ENCODE measurements at regions not wholly inside any gene's neighbourhood (a gene's known extent, or its start where the extent isn't known, plus 50 kb on each side); places are given as distances from the start of the nearest gene placed in this dataset.
"Not testable (repeated sequence)": the region's sequence is repeated elsewhere in the genome, so short reads cannot be mapped to it uniquely, and the experiment has no call there.

- no peak for FAIRE-seq
- DNase-seq (ENCODE audit: low spot score in 2 of 2), result no peak
Measured at GRCh38 chr1:29620631-29621030, 384.3 kb downstream of the PTPRU start.

- FAIRE-seq (no peak), DNase-seq (ENCODE audit: low spot score in 2 of 2) (no peak)
Measured at GRCh38 chr1:29607236-29607635, 370.9 kb downstream of the PTPRU start.

DNA sequence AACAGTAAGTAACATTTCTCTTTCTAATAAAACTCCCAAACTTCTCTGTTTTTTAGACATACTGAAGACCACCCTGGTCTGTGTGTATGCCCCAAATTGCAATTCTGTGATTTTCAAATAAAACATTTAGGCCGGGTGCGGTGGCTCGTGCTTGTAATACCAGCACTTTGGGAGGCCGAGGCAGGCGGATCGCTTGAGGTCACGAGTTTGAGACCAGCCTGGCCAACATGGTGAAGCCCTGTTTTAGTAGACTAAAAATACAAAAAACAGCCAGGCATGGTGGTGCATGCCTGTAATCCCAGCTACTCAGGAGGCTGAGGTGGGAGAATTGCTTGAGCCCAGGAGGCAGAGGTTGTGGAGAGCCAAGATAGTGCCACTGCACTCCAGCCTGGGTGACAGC lies 368.5 kb downstream of the PTPRU start:
- not testable (repeated sequence) for FAIRE-seq; DNase-seq (ENCODE audit: low spot score in 2 of 2)

GRCh38 chr1:29603622-29604021 lies 367.3 kb downstream of the PTPRU start:
- no peak for FAIRE-seq
- DNase-seq (ENCODE audit: low spot score in 2 of 2), result no peak

DNA sequence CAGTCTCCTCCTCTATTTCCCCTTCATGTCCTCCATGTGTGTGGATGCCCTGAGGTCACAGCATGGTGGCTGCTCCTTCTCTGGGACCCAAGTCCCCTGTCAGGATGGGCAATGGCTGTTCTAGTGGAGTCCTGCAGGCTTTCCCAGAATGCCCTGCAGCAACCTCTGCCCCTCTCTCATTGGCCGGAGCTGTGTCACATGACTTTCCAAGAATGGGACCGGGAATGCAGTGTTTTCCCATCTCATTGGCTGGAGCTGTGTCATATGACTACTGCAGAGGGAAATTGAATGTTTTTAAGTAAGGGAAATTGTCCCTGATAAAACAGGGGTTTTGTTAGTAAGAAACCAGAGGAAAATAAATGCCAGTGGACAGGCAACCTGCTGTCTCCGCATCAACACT lies 365.9 kb downstream of the PTPRU start:
- no peak for FAIRE-seq

GRCh38 chr1:29601021-29601420 lies 364.7 kb downstream of the PTPRU start:
- FAIRE-seq, result no peak
- DNase-seq (ENCODE audit: low spot score in 2 of 2), result no peak

More for the DNA sequence above, 365.9 kb downstream of the PTPRU start:
- no peak for DNase-seq (ENCODE audit: low spot score in 2 of 2)

GRCh38 chr1:29599826-29600225 lies 363.5 kb downstream of the PTPRU start:
- DNase-seq (ENCODE audit: low spot score in 2 of 2) (no peak), FAIRE-seq (no peak)

DNA sequence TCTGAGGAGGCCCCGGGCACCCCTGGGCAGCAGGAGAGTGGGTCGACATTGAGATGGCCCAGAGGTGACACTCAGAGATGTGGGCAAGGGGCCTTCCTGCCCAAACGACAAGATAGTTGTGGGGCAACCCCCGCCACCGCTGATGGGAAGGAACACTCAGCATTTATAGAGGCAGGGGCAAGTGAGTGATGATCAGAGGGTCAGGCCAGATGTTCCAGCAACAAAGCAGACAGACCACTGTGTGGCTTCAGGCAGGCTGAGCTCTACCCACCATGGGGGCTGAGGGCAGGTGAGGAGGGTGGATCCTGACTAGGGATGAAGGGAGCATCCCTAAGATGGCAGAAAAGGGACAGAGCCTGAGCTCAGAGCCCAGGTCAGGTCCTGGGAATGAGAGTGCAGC lies 362.7 kb downstream of the PTPRU start:
- DNase-seq (ENCODE audit: low spot score in 2 of 2) (no peak), FAIRE-seq (no peak)

DNA sequence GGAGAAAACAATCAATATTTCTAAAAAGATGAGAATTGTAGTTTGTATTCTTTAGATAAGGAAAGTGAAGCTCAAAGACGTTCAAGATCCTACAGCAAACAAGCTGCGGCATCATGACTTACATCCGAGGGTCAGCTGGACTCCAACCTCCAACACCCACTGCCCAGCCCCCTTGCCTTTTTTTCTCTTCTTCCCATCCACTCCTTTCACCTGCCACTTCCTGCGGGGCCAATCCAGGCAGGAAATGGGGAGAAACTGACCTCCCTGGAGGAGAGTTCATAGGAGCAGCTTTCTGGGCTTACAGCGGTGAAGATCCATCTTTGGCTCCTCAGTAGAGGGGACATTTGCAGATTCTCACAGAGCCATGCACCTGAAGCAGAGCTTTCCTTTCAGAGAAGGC lies 361.5 kb downstream of the PTPRU start:
- FAIRE-seq (no peak), DNase-seq (ENCODE audit: low spot score in 2 of 2) (no peak)

DNA sequence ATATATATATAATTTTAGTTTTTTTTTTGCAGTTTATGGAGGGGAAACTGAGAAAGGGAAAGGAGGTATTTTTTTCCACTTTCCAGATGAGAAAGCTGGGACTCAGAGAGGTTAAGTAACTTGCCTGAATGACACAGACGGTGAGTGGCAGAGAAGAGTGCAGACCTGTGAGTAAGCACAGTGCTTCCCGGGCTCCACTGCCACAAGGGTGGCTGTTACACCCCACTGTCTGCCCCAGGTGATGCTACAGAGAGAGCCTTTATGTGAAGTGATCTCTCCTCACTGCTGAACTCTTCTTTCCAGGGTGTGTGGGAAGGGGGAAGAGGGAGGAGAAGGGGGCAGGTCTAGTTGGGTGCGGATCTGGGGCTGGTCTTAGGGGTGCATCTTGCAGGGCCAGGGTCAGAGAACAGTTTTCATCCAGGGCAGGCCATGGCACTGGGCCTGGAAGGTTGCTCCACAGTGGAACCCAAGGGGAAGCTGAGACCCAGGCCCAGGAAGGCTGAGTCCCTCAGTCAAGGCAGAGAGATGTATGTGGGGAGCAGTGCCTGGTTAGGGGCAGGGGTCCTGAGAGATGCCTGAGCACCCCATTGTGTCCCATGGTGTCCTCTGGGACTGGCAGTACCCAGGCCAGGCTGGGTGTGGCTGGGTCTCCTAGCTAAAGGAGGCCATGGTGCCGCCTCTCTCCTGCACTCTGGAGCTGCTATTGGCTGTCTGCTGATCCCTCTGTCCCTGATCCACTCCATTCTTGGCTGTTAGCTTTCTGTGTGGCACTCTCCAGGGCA lies 357.5 kb downstream of the PTPRU start:
- DNase-seq (ENCODE audit: low spot score in 2 of 2) (no peak), FAIRE-seq (no peak)

GRCh38 chr1:29592731-29593130 lies 356.4 kb downstream of the PTPRU start:
- no peak for DNase-seq (ENCODE audit: low spot score in 2 of 2)

GRCh38 chr1:29592261-29592615 lies 355.9 kb downstream of the PTPRU start:
- DNase-seq (ENCODE audit: low spot score in 2 of 2) (no peak), FAIRE-seq (no peak)

More at GRCh38 chr1:29592731-29593130, 356.4 kb downstream of the PTPRU start:
- no peak for FAIRE-seq

DNA sequence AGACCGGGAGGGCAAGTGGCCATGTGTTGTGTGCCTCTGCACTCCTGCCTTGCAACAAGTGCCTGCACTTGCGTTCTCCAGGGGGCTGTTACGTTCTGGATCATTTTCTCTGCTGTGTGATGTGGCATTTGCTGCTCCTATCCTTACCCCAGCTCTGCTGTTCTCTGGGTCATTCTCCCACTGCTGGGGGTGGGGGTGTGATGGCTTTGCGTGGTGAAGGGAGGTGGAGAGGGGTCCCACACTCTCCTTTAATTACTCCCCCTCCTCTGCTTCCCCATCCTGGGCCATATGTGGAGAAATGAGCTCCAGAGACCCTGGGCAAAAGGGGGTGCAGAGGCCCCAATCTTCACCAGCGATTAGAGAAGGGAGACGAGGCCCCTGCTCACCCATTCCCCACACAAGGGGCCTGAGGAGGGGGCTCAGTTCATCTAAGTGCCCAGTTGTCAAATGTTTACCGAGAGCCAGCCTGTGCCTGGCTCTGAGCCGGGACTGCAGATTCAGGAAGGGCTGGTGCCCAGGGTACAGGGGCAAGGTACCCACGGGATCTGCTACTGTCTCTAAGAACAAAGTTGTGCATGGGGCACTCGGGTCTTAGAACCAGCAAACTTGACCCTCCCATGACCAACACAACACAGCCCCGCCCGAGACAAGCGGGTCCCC lies 355.4 kb downstream of the PTPRU start:
- no peak for FAIRE-seq

GRCh38 chr1:29590583-29591565 lies 354.6 kb downstream of the PTPRU start:
- DNase-seq (ENCODE audit: low spot score in 2 of 2) (no peak), FAIRE-seq (no peak)

More for the DNA sequence above, 355.4 kb downstream of the PTPRU start:
- no peak for DNase-seq (ENCODE audit: low spot score in 2 of 2)

- not testable (repeated sequence) for FAIRE-seq; DNase-seq (ENCODE audit: low spot score in 2 of 2)
Measured at GRCh38 chr1:29589716-29590115, 353.4 kb downstream of the PTPRU start.

DNA sequence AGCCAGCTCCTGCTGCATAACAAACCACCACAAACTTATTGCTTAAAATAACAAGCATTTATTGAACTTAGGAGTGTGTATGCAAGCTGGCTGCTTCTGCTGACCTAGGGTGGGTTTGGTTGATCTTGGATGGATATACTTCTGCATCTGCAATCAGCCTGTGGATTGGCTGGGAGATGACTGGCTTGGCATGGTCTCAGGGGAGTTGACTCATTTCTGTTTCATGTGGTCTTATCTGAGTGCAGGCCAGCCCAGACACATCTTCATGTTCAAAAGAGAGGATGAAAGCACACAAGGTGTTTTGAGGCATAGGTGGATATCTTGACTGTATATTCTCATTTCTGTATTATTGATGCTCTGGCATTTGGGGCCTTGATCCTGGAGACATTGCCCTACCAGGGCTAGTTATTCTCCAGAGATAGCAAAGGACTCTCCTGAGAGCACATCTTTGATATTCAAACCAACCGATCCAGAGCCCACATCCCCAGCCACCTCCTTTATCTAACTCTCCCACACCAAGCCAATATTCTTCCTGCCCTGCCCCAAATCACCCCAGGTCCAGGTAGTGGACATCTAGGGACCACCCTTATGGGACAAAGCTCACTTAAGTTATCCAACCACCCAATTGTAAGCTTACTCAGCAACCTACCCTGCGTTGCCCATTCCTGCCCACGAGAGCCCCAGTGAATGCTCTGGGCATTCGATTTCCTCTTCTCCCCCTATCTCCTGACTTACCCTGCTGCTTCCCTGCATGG lies 350.8 kb downstream of the PTPRU start:
- FAIRE-seq, result no peak

DNA sequence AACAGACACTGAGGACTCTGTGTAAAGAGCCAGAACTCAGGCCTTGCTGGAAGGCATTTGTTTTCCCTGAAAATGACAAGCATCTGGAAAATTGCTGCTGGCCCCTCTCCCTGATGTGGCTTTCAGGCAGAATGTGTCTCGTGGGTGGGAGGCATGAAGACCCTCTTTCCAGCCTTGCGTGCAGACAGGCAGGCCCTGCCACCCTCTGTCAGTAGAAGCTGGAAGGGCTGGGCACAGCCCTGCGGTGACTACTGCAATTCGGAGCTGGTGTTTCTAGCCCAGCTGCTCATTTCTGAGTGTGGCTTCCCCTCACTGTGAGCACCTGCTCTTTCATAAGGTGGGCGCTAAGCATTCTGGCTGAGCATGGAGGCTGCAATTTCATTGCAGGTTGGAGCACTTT lies 349.9 kb downstream of the PTPRU start:
- no peak for DNase-seq (ENCODE audit: low spot score in 2 of 2)
- no peak for FAIRE-seq

More for the DNA sequence above, 350.8 kb downstream of the PTPRU start:
- no peak for DNase-seq (ENCODE audit: low spot score in 2 of 2)

DNA sequence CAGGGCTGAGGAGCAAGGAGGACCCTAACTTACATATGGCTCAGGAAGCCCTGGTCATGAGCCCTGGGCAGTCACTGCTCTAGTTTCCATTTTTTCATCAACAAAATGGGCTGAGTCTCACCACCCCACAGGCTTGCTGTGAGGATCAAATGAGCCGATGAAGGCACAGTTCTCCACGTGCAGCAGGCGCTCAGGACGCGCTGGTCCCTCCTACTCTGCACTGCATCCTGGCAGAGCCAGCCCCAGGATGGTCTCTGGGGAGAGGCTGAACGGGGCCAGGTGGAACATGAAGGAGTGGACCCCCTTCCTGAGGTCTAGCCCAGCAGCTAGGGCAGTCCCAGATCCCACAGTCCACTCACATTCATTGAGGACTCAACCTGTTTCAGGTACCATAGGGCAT lies 349.3 kb downstream of the PTPRU start:
- FAIRE-seq (no peak), DNase-seq (ENCODE audit: low spot score in 2 of 2) (no peak)

DNA sequence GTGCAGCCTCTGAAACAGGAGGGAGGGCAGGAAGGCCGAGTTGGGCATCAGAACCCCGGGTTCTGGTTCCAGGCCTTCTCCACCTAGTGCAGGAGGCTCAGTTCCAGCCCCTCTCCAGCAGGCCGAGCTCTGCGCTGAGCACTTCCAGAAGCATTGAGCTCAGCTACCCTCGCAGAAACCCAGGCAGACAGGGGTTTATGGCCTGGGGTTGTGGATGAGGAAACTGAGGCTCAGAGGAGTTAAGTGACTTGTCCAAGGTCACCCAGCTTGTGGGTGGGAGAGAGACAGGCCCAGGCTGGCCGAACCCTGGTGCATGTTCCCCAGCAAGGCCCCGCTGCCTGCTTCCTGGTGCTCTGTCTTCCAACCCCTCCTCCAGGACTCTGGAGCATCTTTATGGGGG lies 348.9 kb downstream of the PTPRU start:
- DNase-seq (ENCODE audit: low spot score in 2 of 2) (no peak), FAIRE-seq (no peak)

DNA sequence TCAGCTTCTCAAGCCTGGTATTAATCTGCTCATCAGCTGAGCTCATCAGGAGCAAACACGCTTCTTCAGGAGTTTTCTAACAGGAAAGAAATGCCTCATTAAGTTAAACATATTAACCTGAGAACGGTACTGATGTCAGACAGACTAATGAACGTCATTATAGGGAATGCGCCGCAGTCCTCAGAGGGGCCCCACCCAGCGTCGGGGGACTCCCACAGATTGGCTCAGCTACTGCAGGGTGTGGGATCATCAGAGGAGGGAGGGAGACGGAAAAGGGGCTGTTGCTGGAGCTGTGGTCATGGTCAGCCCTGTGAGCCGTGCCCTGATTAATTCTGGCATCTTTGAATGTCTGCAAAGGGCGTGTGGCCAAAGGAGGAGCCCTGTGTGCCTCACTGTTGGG lies 348.5 kb downstream of the PTPRU start:
- FAIRE-seq, result no peak

More for the DNA sequence above, 348.5 kb downstream of the PTPRU start:
- DNase-seq (ENCODE audit: low spot score in 2 of 2), result no peak

All from frontal cortex (tissue), 3 donors.